Stimulated activated CD4-positive, alpha-beta T cell treated with anti-CD3 and anti-CD28 coated beads, Interleukin-15, amount 100 ng/mL, for 48 hours (primary cell): ENCODE measurements at regions not wholly inside any gene's neighbourhood (a gene's known extent, or its start where the extent isn't known, plus 50 kb on each side); places are given as distances from the start of the nearest gene placed in this dataset.
"Not testable (repeated sequence)": the region's sequence is repeated elsewhere in the genome, so short reads cannot be mapped to it uniquely, and the experiment has no call there.

ENCODE experiments used
- DNase-seq, 2 donors: peaks; one replicate each; pipeline ENCODE4 v3.0.0-alpha.2; 2020; ENCODE audit warnings: low read depth in 2 of 2

GRCh38 chr22:19599626-19600243, 75.5 kb upstream of the CLDN5 start:
- DNase-seq = no peak

DNA sequence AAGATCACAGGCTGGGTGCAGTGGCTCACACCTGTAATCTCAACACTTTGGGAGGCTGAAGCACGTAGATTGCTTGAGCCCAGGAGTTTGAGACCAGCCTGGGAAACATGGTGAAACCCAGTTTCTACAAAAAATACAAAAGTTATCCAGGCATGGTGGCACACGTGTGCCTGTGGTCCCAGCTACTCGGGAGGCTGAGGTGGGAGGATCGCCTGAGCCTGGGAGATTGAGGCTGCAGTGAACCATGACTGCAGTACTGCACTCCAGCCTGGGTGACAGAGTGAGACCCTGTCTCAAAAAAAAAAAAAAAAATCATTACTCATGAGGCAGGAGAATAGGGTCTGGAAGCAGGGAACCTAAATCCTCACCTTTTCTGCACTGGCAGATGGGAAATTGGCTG, 79.1 kb upstream of the CLDN5 start:
- not testable (repeated sequence) for DNase-seq

DNA sequence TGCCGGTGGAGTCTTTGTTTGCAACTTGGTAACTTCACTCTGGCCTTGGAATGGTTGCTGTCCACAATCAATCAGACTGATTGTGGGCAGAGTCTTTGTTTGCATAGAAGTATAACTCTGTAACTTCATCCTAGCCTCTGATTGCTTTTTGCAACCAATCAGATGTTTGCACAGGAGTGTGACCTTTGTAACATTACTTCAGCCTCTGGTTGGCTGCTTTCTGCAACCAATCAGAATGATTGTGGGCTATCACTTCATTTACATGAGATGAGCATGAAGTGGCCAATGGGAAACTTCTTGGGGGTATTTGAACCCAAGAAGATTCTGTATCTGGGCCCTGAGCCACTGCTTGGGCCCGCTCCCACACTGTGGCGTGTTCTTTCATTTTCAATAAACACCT, 79.6 kb upstream of the CLDN5 start:
- DNase-seq = no peak

DNA sequence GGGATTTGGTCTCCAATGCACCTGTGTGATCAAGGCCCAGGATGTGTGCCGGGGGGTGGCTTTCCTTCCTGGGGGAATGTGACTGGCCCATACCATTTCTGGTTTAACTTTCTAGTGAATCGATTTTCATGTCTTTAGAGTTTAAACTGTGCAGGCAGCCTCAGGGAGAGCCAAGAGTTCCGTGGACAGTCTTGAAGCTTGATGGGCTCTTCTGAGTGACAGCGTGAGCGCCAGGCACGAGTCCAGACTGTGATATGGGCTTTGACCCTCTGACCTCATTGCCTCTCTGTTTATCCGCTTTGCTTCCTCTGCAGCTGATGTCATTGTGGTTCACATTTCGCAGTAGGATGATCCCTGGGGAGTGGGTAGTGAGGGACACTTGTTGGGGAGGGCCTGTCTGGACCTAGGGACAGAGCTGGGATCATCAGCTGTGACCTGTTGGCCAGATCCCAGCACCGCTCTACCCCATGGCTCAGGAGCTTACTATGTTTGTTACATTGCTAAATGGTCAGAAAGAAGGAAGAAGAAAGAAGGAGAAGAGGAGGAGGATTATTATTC, 80.6 kb upstream of the CLDN5 start:
- no peak for DNase-seq

- DNase-seq = no peak
Observed at GRCh38 chr22:19605508-19606331, 81.5 kb upstream of the CLDN5 start.

DNA sequence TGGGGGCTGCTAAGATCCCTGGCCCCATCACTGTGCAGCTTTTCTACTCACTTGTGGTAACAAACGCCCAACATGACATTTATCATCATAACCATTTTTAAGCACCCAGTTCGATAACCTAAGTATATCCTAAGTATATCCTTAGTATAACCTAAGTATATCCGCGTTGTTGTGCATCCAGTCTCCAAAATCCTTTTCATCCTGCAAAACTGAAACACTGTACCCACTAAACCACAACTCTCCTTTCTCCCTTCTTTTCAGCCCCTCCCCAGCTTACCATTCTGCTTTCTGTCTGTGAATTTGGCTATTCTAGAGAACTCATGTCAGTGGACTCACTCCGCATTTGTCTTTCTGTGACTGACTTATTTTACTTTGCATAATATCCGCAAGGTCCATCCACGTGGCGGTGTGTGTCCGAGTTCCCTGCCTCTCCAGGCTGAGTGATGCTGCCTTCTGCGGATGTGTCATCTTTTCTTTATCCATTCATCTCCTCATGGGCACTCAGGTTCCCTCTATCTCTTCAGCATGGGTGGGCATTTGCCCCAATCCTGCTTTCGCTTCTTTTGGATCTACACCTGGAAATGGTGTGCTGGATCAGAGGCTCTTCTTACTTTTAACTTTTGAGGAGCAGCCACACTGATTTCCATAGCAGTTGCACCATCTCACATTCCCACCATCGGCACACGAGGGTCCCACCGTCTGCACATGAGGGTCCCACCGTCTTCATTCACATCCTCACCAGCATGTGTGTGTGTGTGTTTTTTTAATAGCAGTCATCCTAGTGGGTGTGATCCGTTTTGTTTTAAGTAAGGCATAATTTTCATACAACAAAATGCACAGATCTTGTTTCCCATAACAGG, 82.4 kb upstream of the CLDN5 start:
- no peak for DNase-seq

DNA sequence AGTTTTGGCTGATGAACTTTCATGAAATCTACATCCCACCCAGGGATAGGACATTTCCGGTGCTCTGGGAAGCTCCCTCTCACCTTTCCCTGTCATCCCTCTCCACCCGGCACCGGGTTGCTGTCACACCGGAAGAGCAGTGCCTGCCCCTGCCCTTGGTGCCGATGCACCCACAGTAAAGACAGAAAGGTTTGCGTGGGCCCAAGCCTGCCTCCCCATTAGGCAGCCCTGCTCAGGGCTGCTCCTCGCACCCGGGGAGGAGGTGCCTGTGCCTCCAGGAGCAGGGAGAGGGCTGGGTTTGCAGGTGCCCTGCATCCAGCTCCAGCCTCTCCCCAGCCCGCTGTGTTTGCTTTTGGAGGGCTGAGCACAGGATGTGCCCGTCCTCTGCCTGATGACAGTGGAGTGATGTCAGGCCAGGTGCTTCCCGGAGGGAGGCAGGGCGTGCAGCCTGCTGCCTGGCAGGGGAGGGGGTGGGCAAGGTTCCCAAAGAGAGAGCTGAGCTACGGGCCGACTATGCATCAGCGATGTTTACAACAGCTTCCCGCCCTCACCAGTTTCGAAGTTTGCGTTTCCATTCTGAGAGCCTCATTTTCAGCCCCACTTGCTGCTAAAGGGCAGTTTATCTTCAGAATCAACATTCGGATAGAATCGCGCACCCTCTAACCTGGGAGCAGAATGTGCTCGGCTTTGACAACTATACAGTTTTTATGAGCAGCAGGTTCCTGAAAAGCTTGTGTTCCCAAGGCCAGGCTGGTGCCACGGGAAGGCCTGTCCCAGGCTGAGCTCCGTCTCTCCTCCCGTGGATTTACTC, 83.2 kb upstream of the CLDN5 start:
- peak; percentile 47 to 56 for DNase-seq

- no peak for DNase-seq
Observed at GRCh38 chr22:19608003-19608690, 83.9 kb upstream of the CLDN5 start.

- not testable (repeated sequence) for DNase-seq
Observed at GRCh38 chr22:19609753-19610152, 85.5 kb upstream of the CLDN5 start.

- peak; percentile 30 to 31 for DNase-seq
Observed at GRCh38 chr22:19610518-19611253, 86.5 kb upstream of the CLDN5 start.

GRCh38 chr22:19611590-19611989, 87.4 kb upstream of the CLDN5 start:
- DNase-seq = no peak

GRCh38 chr22:19612866-19613572, 88.8 kb upstream of the CLDN5 start:
- no peak for DNase-seq

DNA sequence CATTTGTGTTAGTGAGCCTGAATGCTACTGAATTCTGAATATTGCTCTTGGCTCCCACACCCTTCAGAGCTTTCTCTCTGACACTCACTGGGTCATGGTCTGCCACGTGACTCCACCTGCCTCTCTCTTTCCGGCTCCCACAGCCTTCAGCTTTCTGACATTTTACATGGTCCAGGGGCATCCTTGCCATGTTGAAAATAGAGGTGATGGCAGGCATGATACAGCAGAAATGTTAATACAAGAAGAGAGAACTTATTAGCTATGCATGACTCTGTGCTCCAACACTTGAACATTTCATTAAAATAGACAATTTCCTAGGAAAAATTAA, 90.3 kb upstream of the CLDN5 start:
- no peak for DNase-seq

GRCh38 chr22:19615001-19615461, 90.8 kb upstream of the CLDN5 start:
- no peak for DNase-seq

DNA sequence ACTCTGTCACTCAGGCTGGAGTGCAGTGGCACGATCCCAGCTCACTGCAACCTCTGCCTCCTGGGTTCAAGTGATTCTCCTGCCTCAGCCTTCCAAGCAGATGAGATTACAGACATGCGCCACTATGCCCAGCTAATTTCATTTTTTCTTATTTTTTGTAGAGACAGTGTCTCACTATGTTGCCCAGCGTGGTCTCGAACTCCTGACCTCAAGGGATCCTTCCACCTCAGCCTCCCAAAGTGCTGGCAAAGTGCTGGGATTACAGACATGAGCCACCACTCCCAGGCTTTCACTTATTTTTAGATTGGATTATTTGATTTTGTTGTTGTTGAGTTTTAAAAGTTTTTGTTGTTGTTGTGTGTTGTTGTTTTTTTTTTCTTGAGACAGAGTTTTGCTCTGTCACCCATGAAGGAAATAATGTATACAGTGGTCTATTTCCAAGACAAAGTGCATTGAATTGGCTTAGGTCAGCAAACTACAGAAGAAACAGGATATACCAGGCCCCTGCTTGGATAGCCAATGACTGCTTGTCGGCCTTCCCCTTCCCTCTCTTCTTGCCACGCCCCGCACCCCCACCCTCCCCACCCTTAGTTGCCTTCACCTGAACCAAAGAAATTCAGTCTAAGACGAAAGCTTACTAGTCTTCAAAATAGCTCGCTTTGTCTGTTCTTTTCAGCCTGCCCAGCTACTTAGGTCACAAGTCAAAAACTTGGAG, 91.8 kb upstream of the CLDN5 start:
- no peak for DNase-seq

DNA sequence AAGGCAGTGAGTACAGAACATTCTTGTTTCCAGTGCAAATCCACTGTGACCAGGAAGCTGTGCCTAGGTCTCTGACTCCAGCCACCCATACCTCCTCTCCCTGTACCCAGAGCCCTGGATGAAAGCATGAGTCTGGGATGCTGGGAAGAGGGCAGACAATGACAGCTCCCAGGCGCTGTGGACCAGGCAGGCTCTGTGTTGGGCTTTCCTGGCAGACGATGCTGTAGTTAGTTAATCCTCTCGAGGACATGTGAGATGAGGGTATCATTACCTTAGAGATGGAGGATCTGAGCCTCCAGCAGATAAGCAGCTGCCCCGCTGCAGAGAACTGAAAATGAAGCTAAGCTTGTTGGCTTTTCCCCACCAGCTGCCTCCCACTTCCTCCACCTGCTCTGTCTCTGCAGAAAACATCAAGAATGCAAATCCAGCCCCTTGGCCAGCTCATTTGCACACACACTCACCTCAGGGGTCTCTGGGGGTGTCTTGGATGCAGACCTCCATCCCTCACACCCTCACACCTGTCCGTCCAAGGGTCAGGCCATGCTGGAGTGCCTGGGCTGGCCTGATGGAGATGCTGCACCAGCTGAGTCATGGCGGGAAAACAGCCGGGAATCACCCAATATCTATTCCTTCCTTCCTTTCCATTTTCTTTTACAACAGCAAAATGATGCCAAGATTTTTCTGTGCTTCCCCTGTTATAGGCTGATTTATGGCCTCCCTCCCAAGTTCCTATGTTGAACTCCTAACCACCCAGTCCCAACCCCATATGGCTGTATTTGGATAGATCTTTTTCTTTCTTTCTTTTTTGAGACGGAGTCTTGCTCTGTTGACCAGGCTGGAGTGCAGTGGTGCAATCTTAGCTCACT, 94.9 kb upstream of the SEPTIN5 start:
- no peak for DNase-seq

- no peak for DNase-seq
Observed at GRCh38 chr22:19620742-19621371, 93.4 kb upstream of the SEPTIN5 start.
